ENCODE measurements at regions not wholly inside any gene's neighbourhood (a gene's known extent, or its start where the extent isn't known, plus 50 kb on each side); places are given as distances from the start of the nearest gene placed in this dataset.

DNA sequence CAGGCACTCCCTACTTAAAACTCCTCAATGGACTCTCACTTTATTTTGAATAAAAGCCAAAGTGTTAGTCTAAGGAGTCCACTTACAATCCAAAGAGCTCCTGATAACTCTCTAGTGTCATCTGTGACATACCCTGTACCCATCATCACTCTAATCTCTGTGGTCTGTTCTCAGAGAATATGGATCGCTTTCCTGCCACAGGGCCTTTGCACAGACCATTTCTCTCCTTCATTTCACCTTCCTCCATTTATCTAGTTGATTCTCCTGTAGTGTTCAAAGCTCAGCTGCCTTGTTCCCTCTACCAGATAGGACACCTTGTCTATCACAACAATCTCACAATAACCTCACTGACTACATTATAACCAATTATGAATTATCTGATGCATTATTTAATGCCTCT, 185.4 kb upstream of the KBTBD8 start:
- TF ChIP-seq POLR2A (IDR thresholded peaks at IDR 0.05) = no peak
- TF ChIP-seq, protein P1, sequence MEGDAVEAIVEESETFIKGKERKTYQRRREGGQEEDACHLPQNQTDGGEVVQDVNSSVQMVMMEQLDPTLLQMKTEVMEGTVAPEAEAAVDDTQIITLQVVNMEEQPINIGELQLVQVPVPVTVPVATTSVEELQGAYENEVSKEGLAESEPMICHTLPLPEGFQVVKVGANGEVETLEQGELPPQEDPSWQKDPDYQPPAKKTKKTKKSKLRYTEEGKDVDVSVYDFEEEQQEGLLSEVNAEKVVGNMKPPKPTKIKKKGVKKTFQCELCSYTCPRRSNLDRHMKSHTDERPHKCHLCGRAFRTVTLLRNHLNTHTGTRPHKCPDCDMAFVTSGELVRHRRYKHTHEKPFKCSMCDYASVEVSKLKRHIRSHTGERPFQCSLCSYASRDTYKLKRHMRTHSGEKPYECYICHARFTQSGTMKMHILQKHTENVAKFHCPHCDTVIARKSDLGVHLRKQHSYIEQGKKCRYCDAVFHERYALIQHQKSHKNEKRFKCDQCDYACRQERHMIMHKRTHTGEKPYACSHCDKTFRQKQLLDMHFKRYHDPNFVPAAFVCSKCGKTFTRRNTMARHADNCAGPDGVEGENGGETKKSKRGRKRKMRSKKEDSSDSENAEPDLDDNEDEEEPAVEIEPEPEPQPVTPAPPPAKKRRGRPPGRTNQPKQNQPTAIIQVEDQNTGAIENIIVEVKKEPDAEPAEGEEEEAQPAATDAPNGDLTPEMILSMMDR (IDR thresholded peaks at IDR 0.05) = no peak
